ENCODE measurements at regions not wholly inside any gene's neighbourhood (a gene's known extent, or its start where the extent isn't known, plus 50 kb on each side); places are given as distances from the start of the nearest gene placed in this dataset.

GRCh38 chr2:59276033-59276432 lies 1034.9 kb upstream of the FANCL start:
- no peak for TF ChIP-seq CTCF (IDR thresholded peaks at IDR 0.05)
- no peak for ATAC-seq
- Histone ChIP-seq H3K9me3 (no peaks in the 10 kb centered on the region), H3K4me3 (no peak overlapping the region), H3K36me3 (no peaks in the 10 kb centered on the region), H3K4me1 (no peaks in the 10 kb centered on the region), H3K27ac (no peak overlapping the region), H3K27me3 (ENCODE audit: low read depth) (no peaks in the 10 kb centered on the region)
- intact Hi-C loops (cut with DNase I), result no loop called here
- DNase-seq, result no peak

- H3K4me1 ChIP-seq, result no peaks in the 10 kb centered on the region
- no peak overlapping the region for H3K4me3 ChIP-seq
- TF ChIP-seq CTCF (IDR thresholded peaks at IDR 0.05), result no peak
- DNase-seq (no peak), ATAC-seq (no peak)
- no peaks in the 10 kb centered on the region for H3K36me3 ChIP-seq
- intact Hi-C loops (cut with DNase I), result no loop called here
- no peaks in the 10 kb centered on the region for H3K9me3 ChIP-seq
- no peak overlapping the region for H3K27ac ChIP-seq
- no peaks in the 10 kb centered on the region for H3K27me3 ChIP-seq (ENCODE audit: low read depth)
Measured at GRCh38 chr2:59266453-59266852, 1025.3 kb upstream of the FANCL start.

GRCh38 chr2:59259913-59260312 lies 1018.8 kb upstream of the FANCL start:
- no peak for ATAC-seq
- H3K9me3 ChIP-seq, result no peaks in the 10 kb centered on the region
- TF ChIP-seq CTCF (IDR thresholded peaks at IDR 0.05), result no peak
- H3K27ac ChIP-seq, result no peak overlapping the region
- intact Hi-C loops (cut with DNase I), result no loop called here
- H3K4me1 ChIP-seq, result no peaks in the 10 kb centered on the region
- H3K36me3 ChIP-seq, result no peaks in the 10 kb centered on the region
- no peak overlapping the region for H3K4me3 ChIP-seq
- no peak for DNase-seq
- H3K27me3 ChIP-seq (ENCODE audit: low read depth), result no peaks in the 10 kb centered on the region

GRCh38 chr2:59256290-59256689 lies 1015.2 kb upstream of the FANCL start:
- Histone ChIP-seq H3K4me3 (no peak overlapping the region), H3K36me3 (no peaks in the 10 kb centered on the region), H3K27me3 (ENCODE audit: low read depth) (no peaks in the 10 kb centered on the region), H3K9me3 (no peaks in the 10 kb centered on the region), H3K27ac (no peak overlapping the region), H3K4me1 (no peaks in the 10 kb centered on the region)
- intact Hi-C loops (cut with DNase I), result no loop called here
- no peak for TF ChIP-seq CTCF (IDR thresholded peaks at IDR 0.05)
- ATAC-seq, result no peak
- DNase-seq, result no peak

- Histone ChIP-seq H3K9me3 (no peaks in the 10 kb centered on the region), H3K27me3 (ENCODE audit: low read depth) (no peaks in the 10 kb centered on the region), H3K27ac (no peak overlapping the region), H3K36me3 (no peaks in the 10 kb centered on the region), H3K4me3 (no peak overlapping the region), H3K4me1 (no peaks in the 10 kb centered on the region)
- no peak for TF ChIP-seq CTCF (IDR thresholded peaks at IDR 0.05)
- intact Hi-C loops (cut with DNase I), result no loop called here
- DNase-seq, result no peak
- no peak for ATAC-seq
Measured at GRCh38 chr2:59254279-59254678, 1013.2 kb upstream of the FANCL start.

GRCh38 chr2:59250307-59250677 lies 1009.2 kb upstream of the FANCL start:
- ATAC-seq (no peak), DNase-seq (no peak)
- H3K27ac ChIP-seq, result no peak overlapping the region
- H3K9me3 ChIP-seq, result no peaks in the 10 kb centered on the region
- H3K36me3 ChIP-seq, result no peaks in the 10 kb centered on the region
- intact Hi-C loops (cut with DNase I), result no loop called here
- H3K27me3 ChIP-seq (ENCODE audit: low read depth), result no peaks in the 10 kb centered on the region
- no peak overlapping the region for H3K4me3 ChIP-seq
- TF ChIP-seq CTCF (IDR thresholded peaks at IDR 0.05), result no peak
- no peaks in the 10 kb centered on the region for H3K4me1 ChIP-seq
